Neuron (in vitro differentiated cells): ENCODE measurements at regions not wholly inside any gene's neighbourhood (a gene's known extent, or its start where the extent isn't known, plus 50 kb on each side); places are given as distances from the start of the nearest gene placed in this dataset.
"Not testable (repeated sequence)": the region's sequence is repeated elsewhere in the genome, so short reads cannot be mapped to it uniquely, and the experiment has no call there.

Experiments
- H2AFZ ChIP-seq: one replicate; pipeline ENCODE4 v1.6.1; 2013; ENCODE audit warnings: low read depth, mild to moderate bottlenecking, inconsistent platforms, low read length, moderate library complexity
- H3K27me3 ChIP-seq: one replicate; pipeline ENCODE4 v1.6.1; 2013; ENCODE audit warnings: low read length; ENCODE audit not compliant: insufficient read depth
- H3K36me3 ChIP-seq: one replicate; pipeline ENCODE4 v1.6.1; 2013; ENCODE audit warnings: low read length; ENCODE audit not compliant: insufficient read depth
- H3K4me1 ChIP-seq: one replicate; pipeline ENCODE4 v1.6.1; 2013; ENCODE audit warnings: low read length; ENCODE audit not compliant: insufficient read depth
- H3K4me3 ChIP-seq: 2 replicates; pipeline ENCODE4 v1.5.1; 2013; ENCODE audit warnings: mild to moderate bottlenecking, low read length, moderate library complexity
- H3K9me3 ChIP-seq: one replicate; pipeline ENCODE4 v1.6.1; 2013; ENCODE audit warnings: low read length

GRCh38 chr15:70584838-70585706 lies 178.3 kb downstream of the UACA start:
- no peak overlapping the region for H3K4me3 ChIP-seq
- H2AFZ ChIP-seq, result peak overlapping the region; percentile 72
- H3K27me3 ChIP-seq, result peaks cover 17% of the 10 kb centered on the region
- peaks cover 5% of the 10 kb centered on the region for H3K4me1 ChIP-seq
- H3K9me3 ChIP-seq, result no peaks in the 10 kb centered on the region
- no peaks in the 10 kb centered on the region for H3K36me3 ChIP-seq

DNA sequence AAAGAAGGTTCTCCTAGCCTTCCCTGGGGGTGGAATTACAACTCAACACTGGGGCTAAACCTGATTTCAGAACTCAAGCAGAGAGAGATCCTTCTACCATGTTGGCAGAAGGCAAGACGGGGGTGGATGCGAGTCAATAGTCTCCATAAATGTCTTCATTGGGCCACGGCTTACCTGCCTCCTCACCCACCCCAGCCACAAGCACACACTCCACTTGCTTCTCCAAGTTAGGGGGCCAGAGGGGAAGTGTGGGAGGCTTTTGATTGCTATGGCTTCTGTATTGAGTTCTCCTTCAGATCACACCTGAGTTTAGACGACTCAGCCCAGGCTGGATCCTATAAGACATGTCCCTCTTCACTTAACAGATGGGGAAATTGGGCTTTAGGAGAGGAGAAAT lies 178.9 kb downstream of the UACA start:
- peaks cover 17% of the 10 kb centered on the region for H3K27me3 ChIP-seq
- H3K4me1 ChIP-seq, result peaks cover 5% of the 10 kb centered on the region
- H3K36me3 ChIP-seq, result no peaks in the 10 kb centered on the region

GRCh38 chr15:70583006-70583405 lies 180.4 kb downstream of the UACA start:
- no peak overlapping the region for H2AFZ ChIP-seq
- no peaks in the 10 kb centered on the region for H3K9me3 ChIP-seq
- no peaks in the 10 kb centered on the region for H3K36me3 ChIP-seq
- H3K27me3 ChIP-seq, result peaks cover 17% of the 10 kb centered on the region
- H3K4me3 ChIP-seq, result no peak overlapping the region
- peaks cover 5% of the 10 kb centered on the region for H3K4me1 ChIP-seq

More for the DNA sequence above, 178.9 kb downstream of the UACA start:
- Histone ChIP-seq H3K4me3 (no peak overlapping the region), H3K9me3 (no peaks in the 10 kb centered on the region), H2AFZ (no peak overlapping the region)

GRCh38 chr15:70582143-70582945 lies 181.0 kb downstream of the UACA start:
- Histone ChIP-seq H3K4me3 (no peak overlapping the region), H3K36me3 (no peaks in the 10 kb centered on the region), H3K4me1 (peaks cover 5% of the 10 kb centered on the region), H2AFZ (no peak overlapping the region), H3K9me3 (no peaks in the 10 kb centered on the region), H3K27me3 (peaks cover 17% of the 10 kb centered on the region)

- Histone ChIP-seq H3K27me3 (peaks cover 13% of the 10 kb centered on the region), H2AFZ (no peak overlapping the region), H3K36me3 (no peaks in the 10 kb centered on the region), H3K9me3 (no peaks in the 10 kb centered on the region), H3K4me1 (peaks cover 5% of the 10 kb centered on the region), H3K4me3 (no peak overlapping the region)
These were observed 182.4 kb downstream of the UACA start for GRCh38 chr15:70580958-70581357.

DNA sequence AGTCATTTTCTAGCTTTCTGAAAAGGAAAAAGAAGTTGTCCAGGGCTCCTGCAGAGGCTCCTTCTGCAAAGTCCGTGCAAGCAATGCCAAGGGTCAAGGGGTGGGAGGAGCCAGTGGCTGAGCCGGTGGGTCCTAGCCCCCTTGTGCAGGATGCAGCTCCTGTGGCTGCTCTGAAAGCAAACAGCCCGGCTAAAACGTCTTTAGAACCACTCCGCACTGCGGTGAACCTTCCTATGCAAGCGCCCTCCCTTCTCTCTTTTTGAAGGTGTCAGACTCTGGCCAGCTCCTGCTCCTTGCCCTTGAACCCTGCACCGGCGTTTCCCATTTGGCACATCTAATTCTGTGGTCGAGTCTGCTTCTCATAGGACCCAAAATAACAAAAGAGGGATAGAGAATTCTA lies 183.1 kb downstream of the UACA start:
- Histone ChIP-seq H3K9me3 (no peaks in the 10 kb centered on the region), H2AFZ (no peak overlapping the region), H3K36me3 (no peaks in the 10 kb centered on the region), H3K27me3 (peaks cover 9% of the 10 kb centered on the region), H3K4me1 (peaks cover 3% of the 10 kb centered on the region), H3K4me3 (no peak overlapping the region)

GRCh38 chr15:70579766-70580165 lies 183.6 kb downstream of the UACA start:
- Histone ChIP-seq H3K36me3 (no peaks in the 10 kb centered on the region), H3K4me1 (no peaks in the 10 kb centered on the region), H3K9me3 (no peaks in the 10 kb centered on the region), H3K27me3 (peaks cover 8% of the 10 kb centered on the region), H3K4me3 (no peak overlapping the region), H2AFZ (no peak overlapping the region)

DNA sequence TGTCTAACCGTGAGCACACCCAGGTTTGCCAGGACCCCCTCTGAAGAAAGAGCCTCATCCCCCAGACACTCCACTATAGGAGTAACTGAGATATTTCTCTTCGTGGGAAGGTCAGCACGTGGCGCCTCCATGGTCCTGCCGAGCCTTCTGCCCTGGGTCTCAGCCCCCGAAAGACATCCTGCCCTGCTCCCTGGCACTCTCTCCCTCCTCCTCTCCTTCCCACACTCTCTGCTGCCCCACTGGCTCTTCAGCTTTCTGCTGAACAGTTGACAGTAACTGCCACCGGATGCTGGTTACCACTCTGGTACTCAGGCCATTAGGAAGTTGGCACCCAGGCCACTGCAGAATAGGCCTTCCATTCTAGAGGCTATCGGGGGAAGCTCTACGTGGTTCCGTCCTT lies 185.2 kb downstream of the UACA start:
- H3K36me3 ChIP-seq, result no peaks in the 10 kb centered on the region
- no peak overlapping the region for H2AFZ ChIP-seq
- H3K4me3 ChIP-seq, result no peak overlapping the region
- no peaks in the 10 kb centered on the region for H3K27me3 ChIP-seq
- no peaks in the 10 kb centered on the region for H3K4me1 ChIP-seq
- H3K9me3 ChIP-seq, result no peaks in the 10 kb centered on the region

DNA sequence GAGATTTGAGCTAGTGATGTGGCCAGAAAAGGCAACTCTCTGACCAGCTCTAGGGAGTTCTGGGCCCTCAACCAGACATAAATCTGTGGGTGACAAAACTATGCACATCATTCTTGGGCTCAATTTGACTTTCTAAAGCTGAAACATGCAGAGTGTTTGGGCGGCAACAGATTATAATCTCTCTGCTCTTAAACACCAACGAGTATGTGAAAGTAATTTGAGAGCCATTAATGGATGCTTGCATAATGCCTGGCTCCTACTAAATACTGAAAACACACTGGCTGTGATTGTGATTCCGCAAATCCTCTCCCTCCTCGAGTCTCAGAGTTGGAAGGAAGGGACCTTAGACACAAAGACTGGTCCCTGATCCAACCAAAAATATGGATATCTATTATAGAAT lies 186.7 kb downstream of the UACA start:
- Histone ChIP-seq H3K27me3 (no peaks in the 10 kb centered on the region), H2AFZ (no peak overlapping the region), H3K36me3 (no peaks in the 10 kb centered on the region), H3K9me3 (no peaks in the 10 kb centered on the region), H3K4me1 (no peaks in the 10 kb centered on the region), H3K4me3 (no peak overlapping the region)

GRCh38 chr15:70576276-70576675 lies 187.1 kb downstream of the UACA start:
- H3K27me3 ChIP-seq, result no peaks in the 10 kb centered on the region
- H3K4me3 ChIP-seq, result no peak overlapping the region
- H3K36me3 ChIP-seq, result no peaks in the 10 kb centered on the region
- H2AFZ ChIP-seq, result no peak overlapping the region
- H3K9me3 ChIP-seq, result no peaks in the 10 kb centered on the region
- no peaks in the 10 kb centered on the region for H3K4me1 ChIP-seq

DNA sequence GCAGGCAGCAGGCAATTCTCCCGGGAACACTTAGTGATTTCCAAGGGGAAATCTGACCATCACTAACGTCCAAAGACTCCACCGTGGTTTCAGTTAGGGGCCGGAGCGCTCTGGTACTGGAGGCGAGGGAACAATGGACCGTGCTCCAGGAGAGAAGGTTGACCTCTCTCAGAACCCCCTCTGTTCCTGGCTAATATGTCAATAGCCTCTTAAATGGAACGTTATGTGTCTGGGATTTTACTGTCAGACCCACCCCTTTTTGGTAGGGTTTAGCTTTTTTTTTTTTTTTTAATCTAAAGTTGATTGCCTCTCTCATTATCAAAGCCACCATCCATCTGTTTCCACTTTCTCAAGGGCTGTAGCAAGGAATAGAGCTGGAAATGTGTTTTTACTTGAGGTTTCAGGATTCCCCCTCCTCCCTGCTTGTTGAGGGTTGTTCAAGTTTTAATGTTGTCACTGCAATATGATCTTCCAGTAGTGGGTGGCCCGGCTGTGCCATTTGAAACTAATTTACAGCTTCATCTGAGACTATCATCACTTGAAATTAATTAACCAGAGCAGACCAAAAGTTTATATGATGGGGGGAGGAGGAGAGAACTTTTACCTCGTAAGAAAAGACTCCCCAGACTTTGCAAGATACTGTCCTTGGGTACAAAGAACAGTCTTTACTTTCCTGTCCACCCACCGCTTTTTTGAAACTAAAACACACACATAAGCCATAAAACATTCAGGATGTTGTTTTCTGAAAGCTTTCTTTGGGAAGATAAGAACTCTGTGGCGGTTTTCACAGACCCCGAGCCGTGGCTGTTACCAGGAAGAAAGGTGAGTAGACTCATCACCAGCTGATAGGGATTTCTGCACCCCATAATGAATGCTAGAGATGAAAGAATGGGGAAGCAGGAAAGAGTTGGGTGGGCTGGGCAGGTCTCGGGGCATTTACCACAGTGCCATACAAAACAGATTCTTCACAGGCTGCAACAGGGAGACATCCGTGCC lies 187.8 kb downstream of the UACA start:
- Histone ChIP-seq H3K4me3 (no peak overlapping the region), H3K27me3 (no peaks in the 10 kb centered on the region), H3K9me3 (no peaks in the 10 kb centered on the region), H3K36me3 (no peaks in the 10 kb centered on the region), H2AFZ (no peak overlapping the region), H3K4me1 (no peaks in the 10 kb centered on the region)

DNA sequence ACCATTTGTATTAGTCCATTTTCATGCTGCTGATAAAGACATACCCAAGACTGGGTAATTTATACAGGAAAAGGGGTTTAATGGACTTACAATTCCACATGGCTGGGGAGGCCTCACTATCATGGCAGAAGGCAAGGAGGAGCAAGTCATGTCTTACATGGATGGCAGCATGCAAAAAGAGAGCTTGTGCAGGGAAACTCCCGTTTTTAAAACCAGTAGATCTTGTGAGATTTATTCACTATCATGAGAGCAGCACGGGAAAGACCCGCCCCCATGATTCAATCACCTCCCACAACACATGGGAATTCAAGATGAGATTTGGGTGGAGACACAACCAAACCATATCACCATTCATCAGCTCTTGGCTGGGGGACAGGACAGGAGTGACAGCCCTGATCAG lies 189.0 kb downstream of the UACA start:
- not testable (repeated sequence) for H3K27me3 ChIP-seq, H2AFZ ChIP-seq, H3K9me3 ChIP-seq, H3K4me3 ChIP-seq, H3K4me1 ChIP-seq, H3K36me3 ChIP-seq
